ENCODE measurements at regions not wholly inside any gene's neighbourhood (a gene's known extent, or its start where the extent isn't known, plus 50 kb on each side); places are given as distances from the start of the nearest gene placed in this dataset.
"Not testable (repeated sequence)": the region's sequence is repeated elsewhere in the genome, so short reads cannot be mapped to it uniquely, and the experiment has no call there.

- DNase-seq (ENCODE audit: low read depth): not testable (repeated sequence)
These were observed 112.1 kb upstream of the DUSP22 start for GRCh38 chr6:180091-180694.

- DNase-seq (ENCODE audit: low read depth): no peak
These were observed 111.1 kb upstream of the DUSP22 start for GRCh38 chr6:181049-181654.

- DNase-seq (ENCODE audit: low read depth): no peak
These were observed 108.6 kb upstream of the DUSP22 start for GRCh38 chr6:183668-184067.

DNA sequence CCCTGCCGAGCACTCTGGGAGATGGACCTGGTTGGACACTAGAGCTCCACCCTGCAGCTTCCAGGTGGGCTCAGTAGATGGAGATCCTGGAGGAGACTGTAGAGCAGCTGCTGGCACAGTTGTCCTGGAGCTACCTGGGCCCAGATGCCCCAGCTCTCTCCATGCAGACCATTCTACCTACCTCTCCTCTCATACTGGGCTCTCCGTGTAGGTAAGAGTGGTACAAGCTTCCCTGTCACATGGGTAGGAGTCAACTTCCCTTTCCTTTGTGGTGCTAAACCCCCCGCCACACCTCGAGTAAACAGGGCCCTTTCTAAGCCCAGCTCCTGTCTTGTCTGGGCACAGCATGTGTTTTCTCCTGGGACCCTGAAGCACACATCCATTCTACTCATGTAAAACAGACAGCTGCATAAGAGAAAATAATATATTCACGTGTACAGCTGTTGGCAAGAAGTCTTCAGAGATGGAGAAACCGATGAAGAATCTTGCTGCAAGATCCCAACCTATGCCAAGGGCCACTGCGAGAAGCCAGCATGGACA, 108.1 kb upstream of the DUSP22 start:
- DNase-seq (ENCODE audit: low read depth): no peak

DNA sequence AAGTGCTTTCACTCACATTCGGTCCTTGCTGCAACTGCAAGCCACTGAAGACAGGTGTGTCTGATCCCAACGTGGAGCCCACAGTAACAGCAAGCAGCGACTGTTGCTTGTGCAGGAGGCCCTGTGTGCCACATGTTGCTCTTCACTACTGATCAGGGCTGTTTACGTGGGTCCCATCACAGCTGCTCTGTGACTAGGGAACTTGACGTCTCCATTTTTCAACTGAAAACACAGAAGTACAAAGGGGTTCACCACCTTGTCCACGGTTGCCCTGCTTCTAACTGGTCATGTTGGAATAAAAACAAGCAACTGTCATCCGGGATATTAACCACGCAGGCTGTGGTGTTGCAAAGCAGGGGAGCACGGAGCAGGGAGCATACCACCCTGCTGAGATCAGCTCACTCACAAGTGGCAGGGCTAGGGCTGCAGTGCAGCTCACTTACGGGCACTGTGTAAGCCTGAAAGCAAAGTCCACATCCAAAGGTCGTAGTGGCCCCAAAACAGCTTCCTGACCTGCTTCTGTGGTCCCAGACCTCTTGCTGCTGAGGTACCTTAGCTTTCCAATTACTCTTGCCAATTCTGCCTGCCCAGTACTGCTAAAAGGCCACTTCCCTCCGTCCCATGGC, 105.8 kb upstream of the DUSP22 start:
- DNase-seq (ENCODE audit: low read depth): no peak

DNA sequence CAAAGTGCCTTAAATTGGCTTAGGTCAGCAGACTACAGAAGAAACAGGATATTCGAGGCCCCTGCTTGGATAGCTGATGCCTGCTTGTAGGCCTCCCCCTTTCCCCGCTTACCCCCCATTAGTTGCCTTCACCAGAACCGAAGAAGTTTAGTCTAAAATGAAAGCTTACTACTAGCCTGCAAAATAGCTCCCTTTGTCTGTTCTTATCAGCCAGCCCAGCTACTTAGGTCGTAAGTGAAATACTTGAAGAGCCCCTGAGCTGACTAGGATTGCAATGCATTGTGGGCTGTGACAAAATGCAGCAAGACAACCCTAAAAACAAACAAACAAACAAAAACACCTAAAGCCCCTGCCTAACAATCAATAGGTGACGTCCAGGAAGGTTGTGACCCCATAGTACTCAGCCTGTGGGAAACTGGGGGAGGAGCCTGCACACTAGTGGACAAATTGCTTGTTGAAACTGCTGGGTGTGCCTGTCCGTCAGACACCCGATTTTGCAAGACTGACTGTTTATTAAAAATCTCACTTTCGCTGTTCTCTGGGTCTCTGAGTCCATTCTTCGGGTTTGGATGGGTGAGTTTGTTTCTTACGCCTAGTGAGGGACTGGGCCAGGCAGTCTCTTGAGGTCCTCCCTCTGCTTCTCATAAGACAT, 105.0 kb upstream of the DUSP22 start:
- DNase-seq (ENCODE audit: low read depth): no peak

- peak; percentile 80 for DNase-seq (ENCODE audit: low read depth)
These were observed 103.2 kb upstream of the DUSP22 start for GRCh38 chr6:188821-189655.

DNA sequence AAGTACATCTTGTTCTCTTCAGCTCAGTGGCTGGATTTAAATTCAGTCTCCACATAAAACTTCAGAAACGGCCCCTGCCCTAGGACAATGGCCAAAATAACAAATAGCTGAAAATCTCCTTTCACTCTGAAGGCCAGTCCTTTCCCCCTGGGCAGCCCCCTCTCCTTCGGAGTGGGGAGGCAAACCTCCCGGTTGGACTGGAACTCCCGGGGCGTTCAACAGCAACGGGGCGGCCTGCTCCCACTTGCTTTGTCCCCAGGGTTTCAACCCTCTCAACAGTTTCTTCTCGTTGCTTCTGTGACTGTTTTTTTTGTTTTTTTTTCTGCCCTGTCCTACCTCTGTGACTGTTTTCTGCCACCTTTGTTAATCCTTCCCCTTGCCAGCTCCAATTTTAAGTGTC, 102.6 kb upstream of the DUSP22 start:
- DNase-seq (ENCODE audit: low read depth): no peak

DNA sequence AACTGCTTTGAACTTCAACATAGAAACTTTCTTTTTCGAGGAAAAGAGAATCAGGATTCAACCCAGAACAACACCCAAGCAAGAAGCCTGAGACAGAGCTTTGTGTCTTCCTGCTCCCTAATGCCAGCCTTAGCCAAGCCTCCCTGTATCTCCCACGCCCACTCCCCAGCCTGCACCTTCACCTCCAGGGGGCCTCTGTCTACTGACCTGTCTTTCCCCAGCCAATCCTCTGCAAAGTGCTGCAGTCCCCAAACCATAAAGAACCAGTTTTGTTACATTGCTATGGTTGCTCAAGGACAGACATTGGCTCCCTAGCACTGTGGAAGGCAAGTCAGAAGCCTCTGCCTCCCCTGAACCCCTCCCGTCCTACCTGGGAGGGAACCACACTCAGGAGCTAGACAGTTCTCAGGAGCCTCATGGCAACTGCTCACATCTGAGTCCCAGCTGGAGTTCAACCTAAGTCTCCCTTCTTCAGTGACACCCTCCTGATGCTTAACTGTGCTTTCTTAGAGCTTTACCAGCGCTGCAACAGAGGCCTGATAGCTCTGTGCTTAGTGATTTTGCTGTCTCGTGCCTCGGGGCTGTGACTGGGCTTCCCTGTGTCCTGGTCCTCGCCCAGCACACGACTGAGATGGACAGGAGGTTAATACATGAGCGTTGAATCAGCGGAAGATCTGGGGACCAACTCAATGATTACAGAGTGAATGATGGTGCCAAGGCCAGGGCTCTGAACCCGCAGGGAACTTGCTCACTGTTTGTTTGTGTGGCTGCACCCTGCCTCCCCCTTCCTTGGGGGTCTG, 101.5 kb upstream of the DUSP22 start:
- no peak for DNase-seq (ENCODE audit: low read depth)

DNA sequence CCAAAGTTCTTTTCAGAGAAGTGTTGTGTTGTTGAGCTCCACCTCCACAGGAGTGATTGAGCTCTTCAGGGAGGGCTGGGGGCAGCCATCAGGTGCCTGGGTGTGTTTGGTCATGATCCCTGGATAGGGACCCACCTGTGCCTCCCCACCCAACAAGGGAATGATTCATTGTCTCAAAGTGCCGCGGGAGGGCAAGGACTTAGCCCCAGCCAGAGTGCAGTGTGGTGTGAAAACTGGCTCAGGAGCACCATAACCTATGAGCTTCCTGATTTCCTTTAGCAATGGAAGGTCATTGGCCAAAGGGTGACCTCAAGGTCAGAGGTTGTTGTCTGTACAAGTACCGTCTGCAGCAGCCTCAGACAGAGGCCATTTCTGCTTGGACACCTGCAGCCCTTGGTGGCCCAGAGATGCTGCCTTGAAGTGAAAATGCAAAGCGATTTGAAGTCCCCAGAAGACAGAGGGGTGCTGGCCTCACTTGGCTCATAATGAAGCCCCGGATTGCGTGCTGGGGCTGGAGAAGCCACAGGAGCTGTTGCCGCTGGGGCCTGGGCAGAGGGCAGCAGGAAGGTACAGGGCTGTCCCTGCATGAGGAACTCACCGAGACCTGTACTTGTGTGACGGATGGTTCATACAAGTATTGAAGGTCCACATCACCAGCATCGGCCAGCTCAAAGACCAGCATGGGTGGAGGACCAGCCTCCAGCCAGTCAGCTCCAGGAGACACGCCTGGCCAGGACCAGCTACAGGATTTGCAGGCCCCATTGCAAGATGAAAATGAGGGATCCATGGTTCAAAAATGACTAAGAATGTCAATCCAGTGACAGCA, 100.6 kb upstream of the DUSP22 start:
- no peak for DNase-seq (ENCODE audit: low read depth)

- DNase-seq (ENCODE audit: low read depth): no peak
These were observed 100.0 kb upstream of the DUSP22 start for GRCh38 chr6:192313-192664.

DNA sequence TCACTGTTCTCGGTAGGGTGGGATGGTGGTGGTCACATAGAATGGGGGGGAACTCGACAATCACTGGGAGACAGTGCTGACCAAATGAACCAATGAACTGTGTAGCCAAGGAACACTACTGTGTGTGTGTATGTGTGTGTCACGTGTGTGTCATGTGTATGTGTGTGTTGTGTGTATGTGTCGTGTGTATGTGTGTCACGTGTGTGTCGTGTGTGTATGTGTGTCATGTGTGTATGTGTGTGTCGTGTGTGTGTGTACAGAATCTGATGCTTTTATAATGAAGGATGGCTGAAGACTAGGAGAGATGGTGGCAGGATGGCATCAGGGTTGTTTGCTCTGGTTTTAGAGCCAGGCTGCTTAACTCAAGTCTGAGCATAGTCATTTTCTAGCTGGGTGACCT, 99.1 kb upstream of the DUSP22 start:
- no peak for DNase-seq (ENCODE audit: low read depth)

GRCh38 chr6:193773-194310, 98.4 kb upstream of the DUSP22 start:
- DNase-seq (ENCODE audit: low read depth): no peak

- peak; percentile 48 for DNase-seq (ENCODE audit: low read depth)
These were observed 96.4 kb upstream of the DUSP22 start for GRCh38 chr6:195861-196360.

GRCh38 chr6:196543-196942, 95.7 kb upstream of the DUSP22 start:
- no peak for DNase-seq (ENCODE audit: low read depth)

GRCh38 chr6:203661-204060, 88.6 kb upstream of the DUSP22 start:
- no peak for DNase-seq (ENCODE audit: low read depth)

- no peak for DNase-seq (ENCODE audit: low read depth)
These were observed 86.0 kb upstream of the DUSP22 start for GRCh38 chr6:206264-206663.

- no peak for DNase-seq (ENCODE audit: low read depth)
These were observed 83.9 kb upstream of the DUSP22 start for GRCh38 chr6:208364-208763.

GRCh38 chr6:208938-209337, 83.3 kb upstream of the DUSP22 start:
- no peak for DNase-seq (ENCODE audit: low read depth)
